ENCODE measurements at regions not wholly inside any gene's neighbourhood (a gene's known extent, or its start where the extent isn't known, plus 50 kb on each side); places are given as distances from the start of the nearest gene placed in this dataset.

DNA sequence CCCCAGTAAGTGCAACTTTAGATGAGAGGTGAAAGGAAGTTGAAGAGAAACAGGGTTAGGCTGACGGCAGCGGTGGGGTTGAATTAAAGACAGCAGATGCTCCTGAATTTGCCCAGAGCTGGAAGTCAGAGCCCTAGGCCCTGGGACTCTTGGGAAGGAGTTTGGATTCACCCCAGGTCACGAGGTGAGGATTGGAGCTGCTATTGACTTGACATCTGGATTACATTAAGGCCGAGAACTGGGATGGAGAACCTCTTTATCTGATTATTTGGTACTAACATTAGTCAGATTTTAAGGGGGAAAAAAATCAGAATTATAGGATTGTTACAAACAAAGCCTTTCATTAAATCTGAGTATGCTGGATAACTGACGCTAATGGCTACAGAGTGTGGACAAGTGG, 367.2 kb downstream of the ZNF536 start:
- no peak for TF ChIP-seq POLR2A (IDR thresholded peaks at IDR 0.05; ENCODE audit: low read depth, low read length)
- no peak for TF ChIP-seq POLR2AphosphoS5 (IDR thresholded peaks at IDR 0.05; ENCODE audit: low read depth, low read length)
